HG03378 (cell line): ENCODE measurements at regions not wholly inside any gene's neighbourhood (a gene's known extent, or its start where the extent isn't known, plus 50 kb on each side); places are given as distances from the start of the nearest gene placed in this dataset.

Experiments used
- ATAC-seq: cut with Tn5 transposase; IDR thresholded peaks from one replicate; pipeline ENCODE4 v1.9.1; 2021; ENCODE audit warnings: mild to moderate bottlenecking, moderate library complexity; ENCODE audit not compliant: unreplicated experiment

GRCh38 chr1:192045131-192045530 lies 113.1 kb upstream of the RGS18 start:
- ATAC-seq = no peak

GRCh38 chr1:192053531-192053971 lies 104.7 kb upstream of the RGS18 start:
- ATAC-seq = no peak

GRCh38 chr1:192057766-192058165 lies 100.5 kb upstream of the RGS18 start:
- ATAC-seq = no peak

- ATAC-seq = no peak
Observed at GRCh38 chr1:192059407-192059806, 98.9 kb upstream of the RGS18 start.

GRCh38 chr1:192061556-192061955 lies 96.7 kb upstream of the RGS18 start:
- ATAC-seq = no peak

GRCh38 chr1:192065087-192065486 lies 93.2 kb upstream of the RGS18 start:
- no peak for ATAC-seq

GRCh38 chr1:192066202-192066601 lies 92.1 kb upstream of the RGS18 start:
- ATAC-seq = no peak

- no peak for ATAC-seq
Observed at GRCh38 chr1:192067360-192067759, 90.9 kb upstream of the RGS18 start.

- ATAC-seq = no peak
Observed at GRCh38 chr1:192070213-192070612, 88.0 kb upstream of the RGS18 start.

GRCh38 chr1:192080684-192081083 lies 77.6 kb upstream of the RGS18 start:
- ATAC-seq = no peak

GRCh38 chr1:192081359-192081758 lies 76.9 kb upstream of the RGS18 start:
- ATAC-seq = no peak

GRCh38 chr1:192086644-192087043 lies 71.6 kb upstream of the RGS18 start:
- ATAC-seq = no peak

GRCh38 chr1:192087334-192087733 lies 70.9 kb upstream of the RGS18 start:
- no peak for ATAC-seq

- ATAC-seq = no peak
Observed at GRCh38 chr1:192088496-192088895, 69.8 kb upstream of the RGS18 start.

- ATAC-seq = no peak
Observed at GRCh38 chr1:192098001-192098400, 60.3 kb upstream of the RGS18 start.

- ATAC-seq = no peak
Observed at GRCh38 chr1:192099328-192099727, 58.9 kb upstream of the RGS18 start.

GRCh38 chr1:192100686-192101468 lies 57.4 kb upstream of the RGS18 start:
- no peak for ATAC-seq

GRCh38 chr1:192104128-192104527 lies 54.1 kb upstream of the RGS18 start:
- no peak for ATAC-seq

- no peak for ATAC-seq
Observed at GRCh38 chr1:192104852-192105251, 53.4 kb upstream of the RGS18 start.

GRCh38 chr1:192108161-192108560 lies 50.1 kb upstream of the RGS18 start:
- no peak for ATAC-seq
